CD14-positive monocyte (primary cell): ENCODE measurements at regions not wholly inside any gene's neighbourhood (a gene's known extent, or its start where the extent isn't known, plus 50 kb on each side); places are given as distances from the start of the nearest gene placed in this dataset.
A peak's percentile ranks its signal among the peaks of the same experiment; 100 is the strongest.

Experiments
- DNase-seq, 3 donors: peaks; one replicate each; pipeline ENCODE4 v3.0.0-alpha.2; 2011 to 2022
- H2AFZ ChIP-seq: 2 replicates; pipeline ENCODE4 v1.6.0; 2012; ENCODE audit warnings: mild to moderate bottlenecking, low read depth, low read length, inconsistent platforms; ENCODE audit not compliant: insufficient read depth, poor library complexity, severe bottlenecking
- H3K27ac ChIP-seq, 2 donors: 1 replicate in 1 of 2; 2 replicates in 1 of 2; pipeline ENCODE4 v1.5.1; 2012 to 2013; ENCODE audit warnings: low read length in 2 of 2, control low read depth in 1 of 2, inconsistent platforms in 1 of 2, low read depth in 1 of 2, mild to moderate bottlenecking in 1 of 2
- H3K27me3 ChIP-seq, 2 donors: one replicate each; pipeline versions ENCODE4 v1.6.0 to v1.6.1; 2011 to 2013; ENCODE audit warnings: low read length in 2 of 2; ENCODE audit not compliant: control insufficient read depth in 2 of 2, insufficient read depth in 2 of 2
- H3K36me3 ChIP-seq, 2 donors: replicated peaks in 1 of 2; 1 replicate in 1 of 2; 2 replicates in 1 of 2; pipeline versions ENCODE4 v1.5.1 to v1.6.1; 2012 to 2013; ENCODE audit warnings: low read length in 2 of 2, control low read depth in 1 of 2, inconsistent platforms in 1 of 2, mild to moderate bottlenecking in 1 of 2; ENCODE audit not compliant: insufficient read depth in 2 of 2, control insufficient read depth in 1 of 2
- H3K4me1 ChIP-seq, 2 donors: 1 replicate in 1 of 2; 2 replicates in 1 of 2; pipeline versions ENCODE4 v1.5.1 to v1.6.1; 2012 to 2013; ENCODE audit warnings: low read length in 2 of 2, control low read depth in 1 of 2, inconsistent platforms in 1 of 2, mild to moderate bottlenecking in 1 of 2, moderate library complexity in 1 of 2; ENCODE audit not compliant: insufficient read depth in 2 of 2, control insufficient read depth in 1 of 2
- H3K4me2 ChIP-seq: replicated peaks from 2 replicates; pipeline ENCODE3; 2012; ENCODE audit warnings: low read length, moderate library complexity, mild to moderate bottlenecking; ENCODE audit not compliant: poor library complexity, severe bottlenecking; ENCODE audit errors: extremely low read depth
- H3K4me3 ChIP-seq, 3 experiments: fragments of 200-600 bp in 1 of 3; sonication (generic) in 1 of 3; replicated peaks in 1 of 3; 1 replicate in 2 of 3; 2 replicates in 1 of 3; pipeline ENCODE4 v1.5.1; 2011 to 2013; ENCODE audit warnings: low read length in 3 of 3, mild to moderate bottlenecking in 3 of 3, control low read depth in 2 of 3, low read depth in 2 of 3, inconsistent platforms in 1 of 3, moderate library complexity in 1 of 3
- H3K79me2 ChIP-seq: 2 replicates; pipeline ENCODE4 v1.6.0; 2012; ENCODE audit warnings: mild to moderate bottlenecking, control low read depth, inconsistent platforms, low read length, moderate library complexity; ENCODE audit not compliant: insufficient read depth
- H3K9ac ChIP-seq: 2 replicates; pipeline ENCODE4 v1.6.0; 2017; ENCODE audit warnings: low read length, mild to moderate bottlenecking; ENCODE audit not compliant: insufficient read depth, poor library complexity, severe bottlenecking
- H3K9me3 ChIP-seq, 2 donors: replicated peaks in 1 of 2; 1 replicate in 1 of 2; 2 replicates in 1 of 2; pipeline versions ENCODE4 v1.5.1 to v1.6.1; 2012 to 2013; ENCODE audit warnings: low read length in 2 of 2, control low read depth in 1 of 2; ENCODE audit not compliant: control insufficient read depth in 1 of 2, insufficient read depth in 1 of 2
- H4K20me1 ChIP-seq: 2 replicates; pipeline ENCODE4 v1.6.0; 2012; ENCODE audit warnings: mild to moderate bottlenecking, low read length, control low read depth, moderate library complexity; ENCODE audit not compliant: insufficient read depth
- H3K27ac Mint-ChIP-seq, 7 donors: one replicate each; pipeline ENCODE4 v1.8.0; 2020; ENCODE audit warnings: mild to moderate bottlenecking in 7 of 7, mixed read lengths in 7 of 7, moderate library complexity in 6 of 7, inconsistent platforms in 2 of 7
- H3K27me3 Mint-ChIP-seq, 3 donors: one replicate each; pipeline ENCODE4 v1.8.0; 2021 to 2022; ENCODE audit warnings: low read depth in 3 of 3, mild to moderate bottlenecking in 3 of 3, mixed read lengths in 3 of 3, moderate library complexity in 3 of 3, inconsistent platforms in 1 of 3
- H3K36me3 Mint-ChIP-seq, 2 donors: one replicate each; pipeline ENCODE4 v1.8.0; 2020; ENCODE audit warnings: mixed read lengths in 2 of 2, inconsistent platforms in 1 of 2, mild to moderate bottlenecking in 1 of 2
- H3K4me1 Mint-ChIP-seq: one replicate; pipeline ENCODE4 v1.8.0; 2020; ENCODE audit warnings: mild to moderate bottlenecking, mixed read lengths
- H3K4me3 Mint-ChIP-seq, 2 donors: one replicate each; pipeline ENCODE4 v1.8.0; 2020; ENCODE audit warnings: mild to moderate bottlenecking in 2 of 2, mixed read lengths in 2 of 2, moderate library complexity in 1 of 2
- H3K9me3 Mint-ChIP-seq, 7 donors: one replicate each; pipeline ENCODE4 v1.8.0; 2020 to 2022; ENCODE audit warnings: mixed read lengths in 7 of 7, mild to moderate bottlenecking in 6 of 7, moderate library complexity in 6 of 7, inconsistent platforms in 2 of 7
- WGBS: methylation state at CpG from one replicate; pipeline ENCODE4 v1.1.5; 2013; ENCODE audit warnings: missing lambda C conversion rate; ENCODE audit not compliant: insufficient coverage; 5-methylcytosine and 5-hydroxymethylcytosine counted together
- intact Hi-C, 2 donors: fragments of 100-400 bp; cut with micrococcal nuclease; formaldehyde crosslinking; loops; one replicate each; pipeline versions ENCODE4 v1.15.0 to v1.15.1; 2023
- TF ChIP-seq, protein P1 (sequence below): fragments of 200-600 bp; IDR thresholded peaks from one replicate; pipeline ENCODE4 v1.8.0; 2022; ENCODE audit warnings: antibody characterized with exemption, mild to moderate bottlenecking

DNA sequence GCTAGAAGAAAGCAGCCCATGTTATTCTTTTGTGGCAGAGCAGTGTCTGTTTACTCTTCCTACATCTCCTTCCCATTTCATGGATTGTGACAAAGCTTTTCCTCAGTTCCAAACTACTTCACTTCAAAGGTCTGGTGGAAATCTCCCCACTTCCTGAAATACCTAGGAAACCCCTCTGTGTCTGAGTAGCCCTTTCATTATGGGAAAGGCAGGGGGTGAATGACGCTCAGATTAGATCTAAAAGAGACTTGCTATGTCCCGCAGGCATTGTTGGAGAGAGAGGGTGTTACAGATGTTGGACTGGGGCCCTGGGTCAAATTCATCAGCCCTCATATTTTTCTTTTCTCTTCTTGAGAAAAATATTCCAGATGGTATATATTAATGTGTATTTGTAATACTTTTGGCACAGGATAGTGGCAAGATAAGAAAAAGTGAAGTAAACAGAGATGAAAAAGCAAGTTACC is 675.0 kb downstream of the IRS1 start:
- Mint-ChIP-seq H3K27me3 (no peaks in the 10 kb centered on the region), H3K9me3 (peaks cover 0 to 2% (median 0%) of the 10 kb centered on the region in 7 donors), H3K4me3 (no peak overlapping the region), H3K36me3 (no peaks in the 10 kb centered on the region), H3K27ac (peak overlapping the region in 6 of 7 donors; percentile 61 to 84 (median 70)), H3K4me1 (peaks cover 56% of the 10 kb centered on the region)
- no peaks in the 10 kb centered on the region for H3K9me3 ChIP-seq
- no peaks in the 10 kb centered on the region for H4K20me1 ChIP-seq
- WGBS, result no CpG with 5 or more reads among the region's 2 CpGs
- H3K27ac ChIP-seq, result peak overlapping the region in 1 of 2 donors; percentile 44
- H3K36me3 ChIP-seq, result no peaks in the 10 kb centered on the region
- intact Hi-C loops, result loop anchor here in 1 of 2 donors (5.0 kb wide), 1 partner anchor 298 kb away; no protein-coding TSS in a partner anchor
- no peaks in the 10 kb centered on the region for H3K27me3 ChIP-seq
- TF ChIP-seq, protein P1, sequence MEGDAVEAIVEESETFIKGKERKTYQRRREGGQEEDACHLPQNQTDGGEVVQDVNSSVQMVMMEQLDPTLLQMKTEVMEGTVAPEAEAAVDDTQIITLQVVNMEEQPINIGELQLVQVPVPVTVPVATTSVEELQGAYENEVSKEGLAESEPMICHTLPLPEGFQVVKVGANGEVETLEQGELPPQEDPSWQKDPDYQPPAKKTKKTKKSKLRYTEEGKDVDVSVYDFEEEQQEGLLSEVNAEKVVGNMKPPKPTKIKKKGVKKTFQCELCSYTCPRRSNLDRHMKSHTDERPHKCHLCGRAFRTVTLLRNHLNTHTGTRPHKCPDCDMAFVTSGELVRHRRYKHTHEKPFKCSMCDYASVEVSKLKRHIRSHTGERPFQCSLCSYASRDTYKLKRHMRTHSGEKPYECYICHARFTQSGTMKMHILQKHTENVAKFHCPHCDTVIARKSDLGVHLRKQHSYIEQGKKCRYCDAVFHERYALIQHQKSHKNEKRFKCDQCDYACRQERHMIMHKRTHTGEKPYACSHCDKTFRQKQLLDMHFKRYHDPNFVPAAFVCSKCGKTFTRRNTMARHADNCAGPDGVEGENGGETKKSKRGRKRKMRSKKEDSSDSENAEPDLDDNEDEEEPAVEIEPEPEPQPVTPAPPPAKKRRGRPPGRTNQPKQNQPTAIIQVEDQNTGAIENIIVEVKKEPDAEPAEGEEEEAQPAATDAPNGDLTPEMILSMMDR, result no peak
- DNase-seq, result no peak
- H3K4me3 ChIP-seq, result no peak overlapping the region
- H3K79me2 ChIP-seq, result no peaks in the 10 kb centered on the region
- H3K4me2 ChIP-seq, result no peak overlapping the region
- H3K9ac ChIP-seq, result no peak overlapping the region
- H2AFZ ChIP-seq, result peak overlapping the region; percentile 35
- H3K4me1 ChIP-seq, result peaks cover 50 to 71% of the 10 kb centered on the region in 2 donors

GRCh38 chr2:226123300-226123699 is 676.3 kb downstream of the IRS1 start:
- H3K4me3 ChIP-seq, result peak overlapping the region in 1 of 3 experiments; percentile 27
- intact Hi-C loops, result loop anchor here in 1 of 2 donors (5.0 kb wide), 1 partner anchor 299 kb away; no protein-coding TSS in a partner anchor

More at GRCh38 chr2:226123300-226123699, 676.3 kb downstream of the IRS1 start:
- H3K36me3 ChIP-seq, result no peaks in the 10 kb centered on the region
- no peak overlapping the region for H3K4me2 ChIP-seq
- no peaks in the 10 kb centered on the region for H3K9me3 ChIP-seq
- H3K4me1 Mint-ChIP-seq, result peaks cover 64% of the 10 kb centered on the region
- TF ChIP-seq, protein P1, result no peak
- H3K9ac ChIP-seq, result no peak overlapping the region
- H3K79me2 ChIP-seq, result no peaks in the 10 kb centered on the region
- no peaks in the 10 kb centered on the region for H3K27me3 ChIP-seq
- H3K9me3 Mint-ChIP-seq, result peaks cover 0 to 2% (median 0%) of the 10 kb centered on the region in 7 donors
- peak in 1 of 3 donors; percentile 22 for DNase-seq
- H3K4me3 Mint-ChIP-seq, result no peak overlapping the region
- H3K4me1 ChIP-seq, result peaks cover 61 to 84% of the 10 kb centered on the region in 2 donors
- H3K27me3 Mint-ChIP-seq, result no peaks in the 10 kb centered on the region
- H3K27ac ChIP-seq, result peak overlapping the region in 1 of 2 donors; percentile 97
- no CpG with 5 or more reads among the region's 3 CpGs for WGBS
- no peak overlapping the region for H2AFZ ChIP-seq
- no peaks in the 10 kb centered on the region for H4K20me1 ChIP-seq
- H3K36me3 Mint-ChIP-seq, result no peaks in the 10 kb centered on the region
- H3K27ac Mint-ChIP-seq, result peak overlapping the region; percentile 85 to 96 (median 93)
